ENCODE measurements at regions not wholly inside any gene's neighbourhood (a gene's known extent, or its start where the extent isn't known, plus 50 kb on each side); places are given as distances from the start of the nearest gene placed in this dataset.

GRCh38 chr1:59012378-59012777 lies 228.5 kb upstream of the JUN start:
- TF ChIP-seq CTCF (optimal IDR thresholded peaks at IDR 0.05 in 1 of 3, IDR thresholded peaks at IDR 0.05 in 1 of 3, conservative IDR thresholded peaks at IDR 0.05 in 1 of 3; ENCODE audit: extremely low read depth in 1 of 3, insufficient read depth in 2 of 3, low read length in 3 of 3): no peak
- TF ChIP-seq EZH2 (IDR thresholded peaks at IDR 0.05; ENCODE audit: low read length): no peak
